ENCODE measurements at regions not wholly inside any gene's neighbourhood (a gene's known extent, or its start where the extent isn't known, plus 50 kb on each side); places are given as distances from the start of the nearest gene placed in this dataset.
"Not testable (repeated sequence)": the region's sequence is repeated elsewhere in the genome, so short reads cannot be mapped to it uniquely, and the experiment has no call there.

DNA sequence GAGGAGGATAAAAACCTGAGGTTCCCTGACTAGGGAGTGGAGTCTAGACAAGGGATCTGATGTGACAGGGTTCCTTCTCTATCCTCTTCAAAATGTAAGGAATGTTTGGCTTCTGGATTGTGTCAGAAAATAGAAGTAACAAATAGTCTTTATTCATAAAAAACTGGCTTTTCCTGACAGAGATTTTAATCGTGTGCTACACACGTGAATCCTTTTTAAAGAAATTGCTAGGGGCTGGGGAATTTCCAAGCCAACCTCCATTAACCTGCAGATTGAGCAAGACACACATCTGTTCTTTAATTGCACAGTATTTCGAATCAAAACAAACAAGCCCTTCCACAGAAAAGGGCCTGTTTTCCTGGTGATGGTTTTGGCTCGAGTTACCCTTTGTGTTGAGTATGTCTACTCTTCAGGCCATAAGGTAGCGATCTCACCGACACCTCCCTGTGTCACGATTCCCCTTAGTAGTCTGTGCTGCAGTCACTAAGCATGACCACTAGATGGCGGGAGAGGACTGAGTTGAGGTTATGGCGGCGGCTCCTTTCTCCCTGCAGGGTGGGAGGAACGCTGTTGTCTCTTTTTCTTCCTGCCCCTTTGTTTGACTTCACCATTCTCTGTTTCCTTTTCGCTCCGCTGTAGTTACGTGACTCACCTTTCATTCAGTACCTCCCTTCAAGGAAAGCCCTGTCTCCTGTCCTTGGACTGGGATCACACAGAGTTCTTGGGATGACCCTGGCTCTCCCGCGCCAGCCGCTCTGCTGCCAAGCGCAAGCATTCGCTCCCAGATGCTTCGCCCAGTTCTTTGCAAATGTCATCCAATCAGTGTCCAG is 137.1 kb upstream of the SLC24A2 start:
- H3K27ac Mint-ChIP-seq = no peak overlapping the region
- no peaks in the 10 kb centered on the region for H3K36me3 Mint-ChIP-seq
- peak; percentile 92 for ATAC-seq
- peaks cover 14% of the 10 kb centered on the region for H3K4me1 Mint-ChIP-seq
- peak overlapping the region; percentile 51 for H3K4me3 Mint-ChIP-seq
- DNase-seq (ENCODE audit: low spot score in 2 of 2) = peak; percentile 72 to 85
- H3K9me3 Mint-ChIP-seq = no peaks in the 10 kb centered on the region

- no peak overlapping the region for H3K27ac Mint-ChIP-seq
- ATAC-seq (no peak), DNase-seq (ENCODE audit: low spot score in 2 of 2) (no peak)
- H3K9me3 Mint-ChIP-seq = no peaks in the 10 kb centered on the region
- peaks cover 14% of the 10 kb centered on the region for H3K4me1 Mint-ChIP-seq
- no peaks in the 10 kb centered on the region for H3K36me3 Mint-ChIP-seq
- H3K4me3 Mint-ChIP-seq = no peak overlapping the region
Measured at GRCh38 chr9:19924080-19924479, 135.2 kb upstream of the SLC24A2 start.

GRCh38 chr9:19922476-19923118 is 133.8 kb upstream of the SLC24A2 start:
- Mint-ChIP-seq H3K36me3 (no peaks in the 10 kb centered on the region), H3K27ac (no peak overlapping the region)
- no peak for DNase-seq (ENCODE audit: low spot score in 2 of 2)

GRCh38 chr9:19920401-19920800 is 131.6 kb upstream of the SLC24A2 start:
- Mint-ChIP-seq H3K9me3 (no peaks in the 10 kb centered on the region), H3K4me1 (no peaks in the 10 kb centered on the region), H3K27ac (no peak overlapping the region), H3K4me3 (no peak overlapping the region), H3K36me3 (no peaks in the 10 kb centered on the region)
- ATAC-seq = no peak
- DNase-seq (ENCODE audit: low spot score in 2 of 2) = no peak

More at GRCh38 chr9:19922476-19923118, 133.8 kb upstream of the SLC24A2 start:
- Mint-ChIP-seq H3K4me3 (no peak overlapping the region), H3K4me1 (peaks cover 9% of the 10 kb centered on the region), H3K9me3 (no peaks in the 10 kb centered on the region)
- no peak for ATAC-seq

DNA sequence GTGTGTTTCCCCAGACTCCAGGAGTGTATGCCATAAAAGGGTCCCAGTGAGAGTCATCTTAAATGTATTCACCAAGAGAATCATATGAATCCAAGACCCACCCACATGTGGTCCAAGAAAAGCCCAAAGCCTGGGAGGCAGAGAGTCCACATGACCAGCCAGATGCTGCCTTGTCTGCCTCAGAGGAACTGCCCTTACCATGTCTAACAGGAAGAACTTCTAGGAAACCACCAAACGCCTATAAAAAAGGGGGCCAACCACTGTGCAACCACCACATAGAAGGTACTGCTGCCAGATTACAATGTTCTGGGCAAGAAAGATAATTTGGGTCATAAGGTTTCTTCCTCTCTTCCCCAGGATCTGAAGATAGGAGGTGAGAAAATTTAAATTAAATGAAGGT is 129.8 kb upstream of the SLC24A2 start:
- no peaks in the 10 kb centered on the region for H3K9me3 Mint-ChIP-seq
- no peak overlapping the region for H3K4me3 Mint-ChIP-seq
- no peaks in the 10 kb centered on the region for H3K4me1 Mint-ChIP-seq
- DNase-seq (ENCODE audit: low spot score in 2 of 2) = no peak
- no peaks in the 10 kb centered on the region for H3K36me3 Mint-ChIP-seq
- no peak overlapping the region for H3K27ac Mint-ChIP-seq
- ATAC-seq = no peak

DNA sequence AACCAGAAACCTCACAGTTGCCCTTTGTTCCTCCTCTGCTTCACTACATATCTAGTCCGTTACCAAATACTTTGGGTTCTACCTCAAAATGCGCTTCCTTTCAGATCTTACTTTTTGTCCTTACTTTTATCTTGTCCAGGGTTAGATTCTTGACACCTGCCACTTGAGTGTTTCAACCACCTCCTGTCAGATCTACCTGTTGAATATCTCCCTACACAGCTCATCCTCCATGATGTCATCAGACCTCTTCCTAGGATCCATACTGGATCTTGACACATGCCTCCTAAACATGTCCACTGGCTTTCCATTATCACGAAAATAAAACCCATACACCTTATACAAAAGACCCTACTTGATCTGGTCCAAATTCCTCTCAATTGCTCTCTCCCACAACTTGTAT is 125.2 kb upstream of the SLC24A2 start:
- ATAC-seq (no peak), DNase-seq (ENCODE audit: low spot score in 2 of 2) (no peak)
- Mint-ChIP-seq H3K4me3 (no peak overlapping the region), H3K9me3 (no peaks in the 10 kb centered on the region), H3K27ac (no peak overlapping the region), H3K36me3 (no peaks in the 10 kb centered on the region), H3K4me1 (no peaks in the 10 kb centered on the region)

- H3K27ac Mint-ChIP-seq = no peak overlapping the region
- ATAC-seq (no peak), DNase-seq (ENCODE audit: low spot score in 2 of 2) (no peak)
- no peaks in the 10 kb centered on the region for H3K4me1 Mint-ChIP-seq
- no peak overlapping the region for H3K4me3 Mint-ChIP-seq
- no peaks in the 10 kb centered on the region for H3K36me3 Mint-ChIP-seq
- no peaks in the 10 kb centered on the region for H3K9me3 Mint-ChIP-seq
Measured at GRCh38 chr9:19913151-19913550, 124.3 kb upstream of the SLC24A2 start.

DNA sequence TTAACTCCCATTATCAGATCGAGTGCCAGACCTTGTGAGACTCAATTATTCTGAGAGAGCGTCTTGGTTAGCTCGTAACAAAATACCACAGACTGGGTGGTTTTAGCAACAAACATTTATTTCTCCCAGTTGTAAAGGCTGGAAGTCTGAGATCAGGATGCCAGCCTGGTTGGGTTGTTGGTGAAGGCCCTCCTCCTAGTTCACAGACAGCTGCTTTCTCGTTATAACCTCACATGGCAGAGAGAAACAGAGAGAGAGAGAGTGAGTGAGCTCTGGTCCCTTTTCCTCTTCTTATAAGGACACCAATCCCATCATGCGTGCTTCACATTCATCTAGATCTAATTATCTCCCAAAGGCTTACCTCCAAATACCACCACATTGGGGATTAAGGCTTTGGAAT is 114.2 kb upstream of the SLC24A2 start:
- DNase-seq (ENCODE audit: low spot score in 2 of 2) (no peak), ATAC-seq (no peak)
- Mint-ChIP-seq H3K4me3 (no peak overlapping the region), H3K9me3 (no peaks in the 10 kb centered on the region), H3K27ac (no peak overlapping the region), H3K36me3 (no peaks in the 10 kb centered on the region), H3K4me1 (no peaks in the 10 kb centered on the region)

- ATAC-seq (no peak), DNase-seq (ENCODE audit: low spot score in 2 of 2) (no peak)
- H3K27ac Mint-ChIP-seq = no peak overlapping the region
- no peak overlapping the region for H3K4me3 Mint-ChIP-seq
- H3K4me1 Mint-ChIP-seq = no peaks in the 10 kb centered on the region
- no peaks in the 10 kb centered on the region for H3K9me3 Mint-ChIP-seq
- no peaks in the 10 kb centered on the region for H3K36me3 Mint-ChIP-seq
Measured at GRCh38 chr9:19901586-19901985, 112.7 kb upstream of the SLC24A2 start.

DNA sequence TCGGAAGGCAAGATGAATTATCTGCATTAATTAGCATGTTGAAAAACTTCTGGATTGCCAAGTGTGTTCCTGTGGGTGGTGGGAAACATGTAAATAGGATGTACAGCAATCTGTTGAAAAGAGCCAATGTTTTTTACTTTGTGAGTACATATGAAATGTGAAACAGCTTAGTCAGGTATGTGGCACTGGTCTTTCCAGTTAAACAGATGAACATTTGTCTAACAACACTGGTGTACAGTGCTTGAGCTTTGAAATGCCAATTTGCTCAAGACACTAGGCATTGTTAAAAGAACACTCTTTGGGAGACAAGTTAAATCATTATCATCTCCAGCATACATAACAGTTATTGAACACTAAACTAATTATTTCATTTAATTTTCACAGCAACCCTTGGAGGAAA is 107.3 kb upstream of the SLC24A2 start:
- Mint-ChIP-seq H3K36me3 (no peaks in the 10 kb centered on the region), H3K4me3 (no peak overlapping the region), H3K27ac (no peak overlapping the region), H3K9me3 (no peaks in the 10 kb centered on the region), H3K4me1 (no peaks in the 10 kb centered on the region)
- no peak for DNase-seq (ENCODE audit: low spot score in 2 of 2)
- no peak for ATAC-seq

DNA sequence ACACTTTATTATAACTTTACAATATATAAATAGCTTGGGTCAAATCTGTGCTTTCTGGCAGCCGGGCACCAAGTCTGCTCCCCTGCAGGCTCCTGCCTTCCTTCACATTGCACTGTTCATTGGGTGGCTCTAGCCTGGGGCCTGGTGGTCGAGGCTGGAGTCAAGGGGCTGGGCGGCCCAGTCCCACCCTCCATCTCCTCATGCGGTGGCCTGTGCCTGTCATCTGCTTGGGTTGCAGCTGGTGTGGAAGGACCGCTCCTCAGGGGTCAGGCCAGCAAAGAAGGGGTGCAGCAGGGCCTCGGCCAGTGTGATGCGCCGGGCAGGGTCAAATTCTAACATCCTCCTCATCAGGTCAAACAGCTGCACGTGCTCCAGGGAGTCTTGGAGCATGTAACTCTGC is 106.7 kb upstream of the SLC24A2 start:
- not testable (repeated sequence) for H3K36me3 Mint-ChIP-seq; H3K27ac Mint-ChIP-seq; DNase-seq (ENCODE audit: low spot score in 2 of 2); ATAC-seq; H3K4me1 Mint-ChIP-seq; H3K4me3 Mint-ChIP-seq; H3K9me3 Mint-ChIP-seq

GRCh38 chr9:19895006-19895405 is 106.2 kb upstream of the SLC24A2 start:
- no peak for DNase-seq (ENCODE audit: low spot score in 2 of 2)
- Mint-ChIP-seq H3K4me1 (no peaks in the 10 kb centered on the region), H3K36me3 (no peaks in the 10 kb centered on the region), H3K4me3 (no peak overlapping the region), H3K27ac (no peak overlapping the region), H3K9me3 (no peaks in the 10 kb centered on the region)
- ATAC-seq = no peak

DNA sequence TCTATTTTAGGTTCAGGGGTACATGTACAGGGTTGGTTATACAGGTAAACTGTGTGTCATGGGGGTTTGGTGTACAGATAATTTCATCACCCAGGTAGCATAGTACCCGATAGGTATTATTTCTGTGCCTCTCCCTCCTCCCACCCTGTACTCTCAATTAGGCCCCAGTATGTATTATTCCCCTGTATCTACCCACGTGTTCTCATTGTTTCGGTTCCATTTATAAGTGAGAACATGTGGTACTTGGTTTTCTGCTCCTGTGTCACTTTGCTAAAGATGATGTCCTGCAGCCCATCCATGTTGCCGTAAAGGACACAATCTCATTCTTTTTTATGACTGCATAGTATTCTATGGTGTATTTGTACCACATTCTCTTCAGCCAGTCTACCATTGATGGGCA is 96.8 kb upstream of the SLC24A2 start:
- no peak for DNase-seq (ENCODE audit: low spot score in 2 of 2)
- Mint-ChIP-seq H3K36me3 (no peaks in the 10 kb centered on the region), H3K9me3 (peaks cover 3% of the 10 kb centered on the region), H3K27ac (no peak overlapping the region), H3K4me3 (no peak overlapping the region), H3K4me1 (no peaks in the 10 kb centered on the region)
- ATAC-seq = no peak

- Mint-ChIP-seq H3K36me3 (no peaks in the 10 kb centered on the region), H3K27ac (no peak overlapping the region), H3K4me3 (no peak overlapping the region), H3K4me1 (no peaks in the 10 kb centered on the region), H3K9me3 (no peaks in the 10 kb centered on the region)
- no peak for DNase-seq (ENCODE audit: low spot score in 2 of 2)
- no peak for ATAC-seq
Measured at GRCh38 chr9:19879062-19879461, 90.2 kb upstream of the SLC24A2 start.

DNA sequence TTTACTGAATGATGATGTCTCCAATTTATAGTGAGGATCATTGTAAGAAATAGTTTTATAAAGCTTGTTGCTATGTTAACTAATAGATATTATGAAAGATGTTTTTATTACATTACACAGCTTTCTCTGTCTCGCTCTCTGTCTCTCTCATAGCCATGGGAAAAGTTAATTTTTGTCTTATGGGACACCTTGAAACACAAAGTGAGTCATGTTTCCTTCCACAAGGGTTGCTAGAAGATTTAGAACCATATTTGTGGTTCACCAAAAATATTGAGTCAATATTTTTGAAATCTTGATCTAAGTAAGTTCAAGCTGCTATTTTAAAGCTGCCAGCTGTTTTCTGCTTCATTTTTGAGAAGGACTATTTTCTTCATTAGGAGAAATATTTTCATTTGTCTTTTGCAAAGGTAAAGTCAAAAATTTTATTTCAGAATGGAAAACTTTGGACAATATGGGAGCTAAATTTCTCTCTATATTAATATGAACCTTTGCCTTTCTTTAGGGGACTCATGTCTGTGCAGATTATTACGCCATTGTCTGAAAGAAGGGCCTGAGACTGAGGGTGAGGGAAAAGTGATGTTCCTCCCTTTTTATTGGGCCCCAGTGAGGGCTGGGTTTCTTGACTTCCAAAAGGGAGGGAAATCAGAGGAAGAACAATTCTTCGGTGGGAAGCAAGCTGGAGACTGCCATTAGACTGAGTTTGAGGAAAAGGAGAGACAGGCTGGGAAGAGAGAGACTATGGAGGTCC is 87.9 kb upstream of the SLC24A2 start:
- no peaks in the 10 kb centered on the region for H3K4me1 Mint-ChIP-seq
- H3K36me3 Mint-ChIP-seq = no peaks in the 10 kb centered on the region
- no peaks in the 10 kb centered on the region for H3K9me3 Mint-ChIP-seq
- no peak overlapping the region for H3K27ac Mint-ChIP-seq
- no peak for DNase-seq (ENCODE audit: low spot score in 2 of 2)
- ATAC-seq = no peak
- no peak overlapping the region for H3K4me3 Mint-ChIP-seq

Data from stimulated activated effector memory CD8-positive, alpha-beta T cell treated with anti-CD3 and anti-CD28 coated beads, Interleukin-12 subunit alpha, Interleukin-12 subunit beta, amount 100 ng/mL, for 72 hours (primary cell).